ENCODE measurements at regions not wholly inside any gene's neighbourhood (a gene's known extent, or its start where the extent isn't known, plus 50 kb on each side); places are given as distances from the start of the nearest gene placed in this dataset.

- DNase-seq: no peak
Observed at GRCh38 chr2:121123268-121123667, 161.7 kb downstream of the TFCP2L1 start.

DNA sequence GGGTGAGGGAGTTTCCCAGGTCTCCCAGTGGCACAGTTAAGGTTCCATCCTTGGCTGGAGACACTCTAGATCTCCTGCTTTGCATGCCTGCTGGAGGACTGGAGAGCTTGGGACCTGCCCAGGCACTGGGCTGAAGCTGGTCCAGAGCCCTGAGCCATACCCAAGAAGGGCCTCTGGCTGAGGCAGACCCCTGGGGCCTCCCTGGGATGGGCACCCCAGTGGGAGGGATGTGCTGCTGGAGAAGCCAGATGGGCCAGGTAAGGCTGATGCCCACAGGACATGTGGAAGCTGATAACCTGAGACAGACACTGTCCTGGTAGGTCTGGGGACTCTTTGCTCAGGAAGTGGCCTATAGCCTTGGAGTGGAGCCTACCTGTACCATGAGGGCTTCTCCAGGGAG lies 160.7 kb downstream of the TFCP2L1 start:
- no peak for DNase-seq

DNA sequence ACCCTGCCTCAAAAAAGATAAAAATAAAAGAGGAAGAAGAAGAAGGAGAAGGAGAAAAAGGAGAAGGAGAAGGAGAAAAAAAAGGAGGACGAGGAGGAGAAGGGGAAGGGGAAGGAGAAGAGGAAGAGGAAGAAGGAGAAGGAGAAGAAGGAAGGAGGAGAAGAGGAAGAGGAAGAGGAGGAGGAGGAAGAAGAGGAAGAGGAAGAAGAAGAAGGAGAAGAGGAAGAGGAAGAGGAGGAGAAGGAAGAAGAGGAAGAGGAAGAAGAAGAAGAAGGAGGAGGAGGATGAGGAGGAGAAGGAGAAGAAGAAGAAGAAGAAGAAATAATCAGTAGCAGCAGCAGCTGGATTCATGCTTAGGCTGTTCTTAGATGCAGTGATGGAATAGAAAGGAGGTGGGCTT lies 159.7 kb downstream of the TFCP2L1 start:
- DNase-seq: no peak

- DNase-seq: no peak
Observed at GRCh38 chr2:121128741-121129659, 156.0 kb downstream of the TFCP2L1 start.

- DNase-seq: no peak
Observed at GRCh38 chr2:121129692-121130091, 155.3 kb downstream of the TFCP2L1 start.

DNA sequence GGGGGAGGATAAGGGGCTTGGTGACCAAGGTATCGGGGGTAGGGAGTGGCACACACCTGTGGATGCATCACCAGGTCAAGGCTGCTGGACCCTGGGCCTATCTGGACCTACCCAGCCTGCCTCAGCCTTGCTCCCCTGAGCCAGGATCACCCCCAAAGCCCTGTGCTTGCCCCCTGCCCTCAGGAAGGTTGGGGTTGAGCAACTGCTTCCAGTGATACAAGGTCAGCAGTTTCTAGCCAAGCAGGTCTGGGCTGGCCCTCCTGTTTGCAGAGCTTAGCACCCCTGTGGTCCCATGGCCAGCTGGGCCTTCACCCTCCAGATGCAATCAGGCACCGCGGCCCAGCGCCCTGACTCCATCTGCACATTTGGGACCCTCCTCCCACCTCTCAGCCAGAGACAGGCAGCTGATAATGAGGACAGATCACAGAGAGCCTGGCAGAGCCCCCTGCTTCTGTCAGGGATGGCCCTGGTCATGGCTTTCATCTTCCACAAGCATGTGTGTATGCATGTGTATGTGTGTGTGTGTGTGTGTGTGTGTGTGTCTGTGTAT lies 154.6 kb downstream of the TFCP2L1 start:
- DNase-seq: no peak

DNA sequence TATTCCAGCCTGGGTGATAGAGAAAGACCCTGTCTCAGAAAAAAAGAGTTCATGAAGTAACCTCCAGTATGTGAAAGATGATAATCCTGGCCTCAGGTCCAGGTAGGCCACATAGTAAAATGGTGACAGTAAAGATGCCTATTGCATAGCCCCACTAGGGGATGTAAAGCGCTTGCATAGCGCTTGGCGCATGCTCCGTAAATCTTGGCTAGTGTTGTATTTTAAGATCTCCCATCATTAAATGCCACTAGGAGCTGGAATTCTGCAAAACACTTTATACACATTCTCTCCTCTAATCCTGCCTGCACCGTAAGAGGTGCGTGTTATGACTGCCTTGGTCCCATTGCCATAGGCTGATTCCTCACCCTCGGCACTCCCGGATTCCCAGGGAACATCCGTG lies 153.6 kb downstream of the TFCP2L1 start:
- DNase-seq: no peak

DNA sequence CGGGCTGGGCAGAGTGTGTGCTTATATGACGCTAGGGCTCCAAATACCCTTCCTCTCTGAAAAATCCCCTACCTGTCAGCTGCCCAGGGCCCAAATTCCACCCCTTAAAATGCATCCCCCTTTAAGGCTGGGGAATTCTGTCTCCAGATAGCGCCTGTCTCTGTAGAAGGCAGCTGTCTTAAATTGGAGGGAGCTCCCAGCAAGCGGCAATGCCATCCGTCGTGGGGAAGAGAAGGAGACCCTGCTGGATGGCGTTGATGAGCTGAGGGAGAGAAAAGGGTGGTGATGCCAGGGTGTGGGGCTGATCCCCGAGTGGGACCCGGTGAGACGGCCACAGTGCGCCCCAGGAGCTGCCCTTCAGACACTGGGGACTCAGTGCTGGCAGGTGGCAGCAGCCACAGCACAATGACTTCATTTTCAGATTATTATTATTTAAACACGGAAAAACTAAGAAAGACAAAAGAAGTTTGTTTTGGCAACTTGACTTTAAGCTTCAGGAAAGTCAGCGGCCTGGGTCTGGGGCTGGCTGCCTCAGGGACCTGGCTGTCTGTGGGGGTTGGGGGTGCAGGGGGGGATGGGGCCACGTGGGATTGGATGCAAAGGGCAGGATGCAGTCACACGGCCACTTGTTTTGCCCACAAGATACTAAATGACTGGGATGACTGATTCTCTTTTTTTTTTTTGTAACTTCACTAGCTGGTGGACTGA lies 152.8 kb downstream of the TFCP2L1 start:
- no peak for DNase-seq

GRCh38 chr2:121132762-121133107 lies 152.3 kb downstream of the TFCP2L1 start:
- DNase-seq: no peak

DNA sequence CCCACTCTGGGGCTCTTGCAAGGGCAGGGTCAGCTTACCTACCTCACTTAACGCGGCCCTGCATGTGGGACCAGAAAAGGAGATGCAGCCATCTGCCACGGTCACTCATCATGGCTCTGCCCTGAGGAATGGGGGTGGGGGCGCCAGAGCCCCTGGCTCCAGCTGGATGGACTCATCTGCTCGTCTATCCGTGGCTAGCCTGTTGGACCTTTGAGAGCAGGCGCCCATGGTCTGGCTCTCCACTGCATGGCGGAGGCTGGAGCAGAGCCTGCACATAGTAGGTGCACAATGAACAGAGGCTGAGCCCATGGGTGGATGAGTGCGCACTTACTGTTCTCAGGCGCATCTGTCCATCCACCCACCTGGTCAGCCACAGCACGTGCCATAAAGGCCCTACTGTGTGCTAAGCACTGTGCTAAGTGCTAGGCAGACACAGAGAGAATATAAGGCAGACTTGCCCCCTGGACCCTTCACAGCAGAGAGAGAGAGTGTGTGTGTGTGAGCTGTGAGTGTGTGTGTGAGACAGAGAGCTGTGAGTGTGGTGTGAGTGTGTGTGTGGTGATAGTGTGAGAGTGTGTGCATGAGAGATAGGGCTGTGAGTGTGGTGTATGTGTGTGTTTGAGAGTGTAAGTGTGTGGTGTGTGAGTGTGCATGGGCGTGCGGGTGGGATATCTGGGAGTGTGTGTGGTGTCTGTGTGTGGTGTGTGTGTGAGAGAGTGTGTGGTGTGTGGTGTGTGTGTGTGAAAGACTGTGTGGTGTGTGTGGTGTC lies 151.3 kb downstream of the TFCP2L1 start:
- no peak for DNase-seq

- no peak for DNase-seq
Observed at GRCh38 chr2:121134728-121135127, 150.3 kb downstream of the TFCP2L1 start.

GRCh38 chr2:121135168-121135853 lies 149.7 kb downstream of the TFCP2L1 start:
- DNase-seq: no peak

DNA sequence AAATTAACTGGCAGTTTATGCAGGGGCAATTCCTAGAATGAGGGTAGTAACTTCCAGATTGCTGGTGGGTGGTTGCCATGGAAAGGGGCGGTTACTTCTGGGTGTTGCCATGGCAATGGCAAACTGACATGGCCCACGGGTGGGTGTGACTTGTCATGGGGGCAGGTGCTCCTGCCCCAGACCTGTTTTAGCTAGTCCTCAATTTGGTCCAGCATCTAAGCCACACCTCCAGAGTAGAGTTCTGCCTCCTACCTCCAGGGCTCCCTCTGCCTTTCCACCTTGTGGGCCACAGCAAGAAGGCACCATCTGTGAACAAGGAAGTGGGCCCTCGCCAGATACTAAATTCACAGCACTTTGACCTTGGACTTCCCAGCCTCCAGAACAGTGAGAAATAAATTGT lies 148.7 kb downstream of the TFCP2L1 start:
- DNase-seq: no peak

DNA sequence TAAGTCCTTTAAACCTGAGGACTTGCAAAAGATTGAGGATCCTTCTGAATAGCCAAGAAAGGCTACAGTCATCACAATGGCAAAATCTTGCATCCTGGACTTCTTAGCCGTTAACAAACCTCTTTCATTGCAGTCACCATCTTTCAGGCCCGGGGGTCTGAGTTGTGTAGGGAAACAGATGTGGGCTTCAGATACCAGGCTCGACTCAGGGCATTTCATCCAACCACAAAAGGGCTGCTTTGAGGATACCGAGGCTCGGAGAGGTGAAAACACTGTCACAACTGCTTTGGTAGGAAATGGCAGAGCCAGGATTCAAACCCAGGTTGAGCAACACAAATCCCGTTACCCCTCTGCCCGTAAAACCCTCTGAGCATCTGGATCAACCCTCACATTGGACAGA lies 147.4 kb downstream of the TFCP2L1 start:
- DNase-seq: no peak

GRCh38 chr2:121140734-121141133 lies 144.3 kb downstream of the TFCP2L1 start:
- no peak for DNase-seq

DNA sequence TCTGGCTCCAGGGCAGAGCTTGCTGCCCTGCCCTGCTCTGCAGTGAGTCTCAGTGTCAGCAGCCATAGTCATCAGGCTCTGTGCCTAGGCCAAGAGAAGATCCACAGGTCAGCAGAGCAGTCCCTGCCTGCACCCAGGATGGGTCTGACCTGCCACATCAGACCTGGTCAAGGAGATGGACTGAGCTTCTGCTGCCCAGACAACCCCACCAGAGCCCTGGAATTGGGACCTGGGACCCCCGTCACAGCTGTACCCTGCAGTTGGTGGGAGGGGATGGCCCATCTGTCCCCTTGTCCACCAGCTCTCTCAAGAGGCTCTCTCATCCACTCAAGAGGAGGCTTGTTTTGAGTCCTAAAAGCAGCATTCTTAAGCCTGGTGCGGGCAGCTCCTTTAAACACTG lies 142.6 kb downstream of the TFCP2L1 start:
- no peak for DNase-seq

DNA sequence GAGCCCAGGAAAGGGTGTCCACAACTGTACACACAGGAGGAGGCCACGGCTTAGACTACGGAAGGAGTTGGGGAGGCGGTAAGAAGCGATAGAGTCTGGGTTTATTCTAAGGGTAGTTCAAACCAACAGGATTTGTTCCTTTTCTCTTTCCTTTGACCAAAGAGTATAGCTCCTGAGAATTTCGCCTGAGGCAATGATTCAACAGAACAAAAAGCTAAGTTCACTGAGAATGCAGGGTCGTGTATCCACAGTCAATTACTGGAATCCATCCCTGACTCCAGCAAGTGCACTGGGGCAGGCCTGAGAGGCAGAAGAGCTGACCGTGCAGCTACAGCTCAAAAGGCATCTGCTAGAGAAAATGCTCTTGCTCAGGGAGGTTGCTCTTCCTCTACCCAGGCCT lies 140.9 kb downstream of the TFCP2L1 start:
- no peak for DNase-seq

DNA sequence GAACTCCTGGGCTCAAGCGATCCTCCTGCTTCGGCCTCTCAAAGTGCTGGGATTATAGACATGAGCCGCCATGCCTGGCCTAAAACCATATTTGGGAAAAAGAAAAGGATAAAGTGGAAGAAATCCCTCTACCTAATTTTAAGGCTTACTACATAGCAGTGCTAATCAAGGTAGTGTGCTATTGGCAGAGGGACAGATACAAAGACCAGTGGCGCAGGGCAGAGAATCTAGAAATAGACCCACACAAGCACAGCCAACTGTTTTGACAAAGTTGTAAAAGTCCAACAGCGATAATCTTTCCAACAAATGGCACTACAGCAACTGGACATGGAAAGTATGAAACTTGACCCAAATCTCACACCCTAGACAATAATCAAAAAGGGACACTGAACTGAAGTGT lies 138.4 kb downstream of the TFCP2L1 start:
- no peak for DNase-seq

GRCh38 chr2:121147766-121148165 lies 137.2 kb downstream of the TFCP2L1 start:
- DNase-seq: no peak

DNA sequence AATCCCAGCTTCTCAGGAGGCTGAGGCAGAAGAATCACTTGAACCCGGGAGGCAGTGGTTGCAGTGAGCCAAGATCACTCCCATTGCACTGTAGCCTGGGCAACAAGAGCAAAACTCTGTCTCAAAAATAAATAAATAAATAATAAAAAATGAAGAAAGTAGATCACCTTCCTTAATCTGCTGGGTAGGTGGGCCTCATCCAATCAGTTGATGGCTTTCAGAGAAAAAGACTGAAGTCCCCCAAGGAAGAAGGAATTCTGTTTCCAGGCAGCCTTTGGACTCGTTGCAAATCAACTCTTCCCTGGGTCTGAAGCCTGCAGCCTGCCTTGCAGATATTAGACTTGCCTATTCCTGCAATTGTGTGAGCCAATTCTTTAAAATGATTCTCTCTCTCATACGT lies 136.5 kb downstream of the TFCP2L1 start:
- no peak for DNase-seq

DNA sequence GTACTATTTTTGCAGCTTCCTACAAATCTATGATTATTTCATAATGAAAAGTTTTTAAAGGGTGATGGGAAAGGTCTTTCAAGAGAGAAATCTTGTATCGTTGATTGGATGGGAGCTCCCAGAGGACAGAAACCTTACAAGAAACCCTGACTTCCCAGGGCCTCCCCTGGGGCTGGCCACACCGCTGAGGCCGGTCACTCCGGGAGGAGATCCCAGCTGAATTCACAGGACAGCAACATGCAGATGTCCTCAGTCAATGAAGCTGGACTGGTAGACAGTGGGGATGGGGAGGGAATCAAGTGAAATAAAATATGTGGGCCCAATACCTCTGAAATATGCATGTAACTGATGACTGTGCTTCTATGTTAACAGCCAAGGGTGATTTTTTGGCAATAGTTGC lies 135.6 kb downstream of the TFCP2L1 start:
- DNase-seq: no peak

GRCh38 chr2:121150126-121150525 lies 134.9 kb downstream of the TFCP2L1 start:
- no peak for DNase-seq

DNA sequence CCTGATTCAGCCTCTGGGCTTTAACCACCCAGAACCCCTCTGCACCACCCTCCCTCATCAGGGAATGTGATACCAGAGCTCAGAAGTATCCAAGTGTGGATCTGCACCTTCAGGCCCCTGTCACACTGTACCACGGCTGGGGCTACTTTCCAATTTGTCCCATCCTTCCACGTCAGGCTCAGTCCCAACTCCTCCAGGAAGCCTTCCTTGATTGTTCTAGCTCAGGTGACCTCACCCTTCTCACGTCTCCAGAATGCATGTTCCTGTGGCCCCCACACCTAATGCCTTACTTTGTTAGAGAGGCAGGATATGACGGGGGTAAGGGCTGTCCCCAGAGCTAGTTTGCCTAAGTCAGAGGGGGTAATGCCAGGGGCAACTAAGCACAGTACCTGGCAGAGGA lies 134.3 kb downstream of the TFCP2L1 start:
- DNase-seq: no peak

Measured in NCI-H2171 treated with DMSO at 0.1 percent for 48 hours (cell line).